GOT3 (cell line): ENCODE measurements at regions not wholly inside any gene's neighbourhood (a gene's known extent, or its start where the extent isn't known, plus 50 kb on each side); places are given as distances from the start of the nearest gene placed in this dataset.

Source experiments
- DNase-seq: peaks from one replicate; lab custom pipeline; 2025; ENCODE audit warnings: mixed read lengths; lab: John Stamatoyannopoulos, UW

DNA sequence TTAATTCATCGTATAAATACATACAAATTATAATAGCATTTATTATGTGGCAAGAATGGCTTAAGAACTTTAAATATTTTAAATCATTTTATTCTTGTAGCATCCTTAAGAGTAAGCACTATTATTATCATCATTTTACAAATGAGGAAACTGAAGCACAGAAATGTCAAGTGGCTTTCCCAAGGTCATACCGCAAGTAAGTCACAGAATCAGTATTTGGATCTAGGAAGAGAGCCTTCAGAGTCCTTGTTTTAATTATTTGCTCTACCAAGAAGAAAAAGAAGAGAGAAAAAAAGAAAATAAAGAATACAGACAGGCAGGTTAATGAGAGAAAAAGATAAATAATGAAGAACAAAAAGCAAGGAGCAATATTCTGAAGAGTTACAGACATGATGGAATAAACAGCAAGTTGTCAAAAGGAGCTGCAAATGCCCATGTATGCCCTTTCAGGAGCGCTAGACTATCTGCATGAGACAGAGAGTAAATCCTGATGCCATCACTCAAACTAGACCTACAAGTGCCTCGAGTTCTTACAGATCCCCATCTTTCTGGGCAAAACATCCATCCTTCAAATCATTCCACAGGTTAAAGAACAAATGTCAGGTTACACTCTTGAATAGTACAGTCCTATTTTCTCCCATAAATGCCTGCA, 57.8 kb upstream of the ETAA1 start:
- no peak for DNase-seq

DNA sequence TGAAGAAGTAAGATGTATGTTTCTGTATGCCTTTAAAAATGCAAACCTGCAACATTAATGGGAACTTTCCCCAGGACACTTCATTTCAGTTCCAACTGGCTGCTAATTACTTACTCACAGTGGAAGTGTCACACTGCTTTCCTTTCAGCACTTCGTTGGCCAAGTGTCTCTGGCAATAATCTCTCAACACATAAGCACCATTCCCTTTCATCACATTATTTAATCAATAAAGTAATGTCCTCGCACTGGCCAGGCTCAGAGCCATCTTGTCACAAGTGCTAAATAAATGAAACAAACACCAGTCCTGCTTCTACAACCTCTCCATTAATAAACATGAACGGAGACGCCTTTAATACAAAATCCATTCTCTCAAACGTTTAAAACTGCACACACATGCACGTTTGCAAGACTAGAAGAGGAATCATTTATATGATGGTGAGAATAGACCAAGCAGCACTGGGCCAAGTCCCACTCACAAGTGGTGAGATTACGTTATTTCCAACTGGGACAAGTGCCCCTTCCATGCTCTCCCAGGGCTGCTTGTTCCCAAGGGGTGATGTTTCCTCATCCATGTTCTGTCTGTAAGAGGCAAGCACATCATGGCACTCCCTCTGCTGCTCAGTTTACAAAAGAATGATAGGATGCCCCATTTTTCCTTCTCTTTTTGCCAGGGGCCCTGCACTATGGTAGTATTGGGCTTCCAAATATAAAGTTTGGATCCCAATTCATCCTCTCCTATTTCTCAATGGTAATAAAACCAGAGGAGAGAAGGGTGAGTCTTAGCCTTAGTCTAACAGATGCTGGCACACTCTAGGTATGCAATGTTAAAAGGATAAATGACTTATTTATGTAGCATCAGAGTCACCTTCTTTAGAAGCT, 56.8 kb upstream of the ETAA1 start:
- no peak for DNase-seq

DNA sequence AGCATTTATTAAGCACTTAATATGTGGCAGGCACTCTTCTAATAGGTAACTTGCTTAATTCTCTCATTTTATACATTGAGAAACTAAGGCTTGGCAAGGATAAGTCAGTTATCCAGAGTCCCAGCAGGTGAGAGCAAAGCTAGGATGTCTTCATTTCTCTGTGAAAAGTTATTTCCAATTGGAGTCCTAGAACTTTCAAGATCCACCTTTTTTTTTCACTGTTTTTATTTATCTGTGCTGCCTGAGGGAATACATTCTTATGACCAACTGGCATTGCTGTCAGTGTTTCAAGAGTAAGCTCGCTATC, 56.2 kb upstream of the ETAA1 start:
- DNase-seq = no peak

DNA sequence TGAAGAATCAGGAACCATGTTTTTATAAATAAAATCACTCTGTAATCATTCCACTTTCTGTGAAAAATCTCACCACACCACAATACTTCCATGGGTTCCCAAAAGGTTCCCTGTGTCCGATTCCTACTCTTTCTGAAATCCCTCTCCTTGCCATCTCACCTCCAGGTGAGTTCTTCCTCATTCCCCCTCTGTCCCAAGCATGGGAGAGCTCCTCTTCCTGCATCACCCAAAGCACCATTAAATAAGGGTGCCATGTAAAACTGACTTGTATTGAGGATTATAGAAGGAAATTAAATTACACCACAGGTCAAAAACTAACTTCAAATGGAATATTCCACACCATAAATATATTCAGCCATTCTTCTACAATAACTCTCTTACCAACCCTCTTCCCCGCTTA, 55.8 kb upstream of the ETAA1 start:
- DNase-seq = no peak

DNA sequence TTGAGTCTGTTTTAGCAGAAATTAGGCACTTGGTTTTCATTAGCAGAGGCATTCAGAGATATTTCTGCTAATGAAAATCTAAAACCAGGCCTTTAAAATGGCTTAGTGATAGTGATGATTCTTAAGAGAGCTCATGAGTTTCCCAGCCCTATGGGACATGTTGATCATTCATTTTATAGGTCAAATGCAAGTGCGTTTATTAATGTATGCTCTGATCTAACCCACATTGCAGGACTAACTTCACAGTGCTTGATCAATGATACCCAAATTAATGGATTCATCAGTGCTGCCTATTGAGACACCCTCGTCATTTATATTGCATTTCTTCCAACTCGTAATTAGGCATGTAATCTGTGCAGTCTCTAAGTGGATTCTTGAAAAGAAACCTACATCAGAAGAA, 54.7 kb upstream of the ETAA1 start:
- no peak for DNase-seq

DNA sequence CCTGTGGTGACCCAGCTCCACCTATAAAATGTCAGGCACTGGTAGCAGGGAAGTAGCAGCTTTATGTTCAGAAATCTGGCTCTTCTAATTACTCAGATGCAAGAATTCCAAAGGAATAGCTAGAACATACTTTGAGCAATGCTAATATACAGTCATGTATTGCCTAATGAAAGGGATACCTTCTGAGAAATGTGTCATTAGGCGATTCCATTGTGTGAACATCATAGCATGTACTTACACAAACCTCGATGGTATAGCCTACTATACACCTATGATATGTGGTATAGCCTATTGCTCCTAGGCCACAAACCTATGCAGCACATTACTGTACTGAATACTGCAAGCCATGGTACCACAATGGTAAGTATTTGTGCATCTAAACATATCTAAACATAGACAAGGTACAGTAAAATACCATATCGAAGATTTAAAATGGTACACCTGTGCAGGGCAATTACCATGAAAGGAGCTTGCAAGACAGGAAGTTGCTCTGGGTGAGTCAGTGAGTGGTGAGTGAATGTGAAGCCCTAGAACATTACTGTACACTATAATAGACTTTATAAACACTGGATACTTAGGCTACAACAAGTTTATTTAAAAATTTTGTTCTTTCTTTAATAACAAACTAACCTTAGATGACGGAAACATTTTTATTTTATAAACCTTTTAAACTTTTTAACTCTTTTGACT, 50.3 kb upstream of the ETAA1 start:
- no peak for DNase-seq
